Cerebellar cortex (tissue), 1 donor: ENCODE measurements at regions not wholly inside any gene's neighbourhood (a gene's known extent, or its start where the extent isn't known, plus 50 kb on each side); places are given as distances from the start of the nearest gene placed in this dataset.
"Not testable (repeated sequence)": the region's sequence is repeated elsewhere in the genome, so short reads cannot be mapped to it uniquely, and the experiment has no call there.

Source experiments
- DNase-seq: peaks from one replicate; pipeline ENCODE4 v3.0.0-alpha.2; 2015; ENCODE audit warnings: low spot score

GRCh38 chr5:10017786-10018185 is 231.9 kb downstream of the ATPSCKMT start:
- DNase-seq: no peak

- DNase-seq: not testable (repeated sequence)
Measured at GRCh38 chr5:10016559-10016958, 233.1 kb downstream of the ATPSCKMT start.

- DNase-seq: not testable (repeated sequence)
Measured at GRCh38 chr5:10015681-10016080, 234.0 kb downstream of the ATPSCKMT start.

- DNase-seq: no peak
Measured at GRCh38 chr5:10009802-10010201, 239.9 kb downstream of the ATPSCKMT start.

GRCh38 chr5:9987101-9987500 is 262.6 kb downstream of the ATPSCKMT start:
- no peak for DNase-seq

GRCh38 chr5:9977070-9977469 is 272.6 kb downstream of the ATPSCKMT start:
- no peak for DNase-seq

- no peak for DNase-seq
Measured at GRCh38 chr5:9976621-9977020, 273.1 kb downstream of the ATPSCKMT start.

GRCh38 chr5:9972059-9972458 is 277.6 kb downstream of the ATPSCKMT start:
- no peak for DNase-seq

GRCh38 chr5:9971301-9971700 is 278.4 kb downstream of the ATPSCKMT start:
- DNase-seq: no peak

- no peak for DNase-seq
Measured at GRCh38 chr5:9958914-9959313, 290.8 kb downstream of the ATPSCKMT start.

- no peak for DNase-seq
Measured at GRCh38 chr5:9957214-9957613, 292.5 kb downstream of the ATPSCKMT start.

- no peak for DNase-seq
Measured at GRCh38 chr5:9956725-9957124, 293.0 kb downstream of the ATPSCKMT start.

GRCh38 chr5:9955586-9955985 is 294.1 kb downstream of the ATPSCKMT start:
- DNase-seq: no peak

- no peak for DNase-seq
Measured at GRCh38 chr5:9954869-9955268, 294.8 kb downstream of the ATPSCKMT start.

GRCh38 chr5:9953691-9954090 is 296.0 kb downstream of the ATPSCKMT start:
- no peak for DNase-seq

GRCh38 chr5:9951865-9952516 is 297.7 kb downstream of the ATPSCKMT start:
- DNase-seq: no peak

GRCh38 chr5:9947944-9948343 is 301.7 kb downstream of the ATPSCKMT start:
- no peak for DNase-seq

GRCh38 chr5:9947225-9947714 is 302.4 kb downstream of the ATPSCKMT start:
- DNase-seq: peak; percentile 11

GRCh38 chr5:9932770-9933169 is 302.6 kb upstream of the TAS2R1 start:
- DNase-seq: no peak

GRCh38 chr5:9930156-9930555 is 300.0 kb upstream of the TAS2R1 start:
- DNase-seq: no peak

GRCh38 chr5:9928326-9928725 is 298.2 kb upstream of the TAS2R1 start:
- no peak for DNase-seq

- DNase-seq: no peak
Measured at GRCh38 chr5:9927521-9927997, 297.4 kb upstream of the TAS2R1 start.

- no peak for DNase-seq
Measured at GRCh38 chr5:9927106-9927505, 297.0 kb upstream of the TAS2R1 start.

- no peak for DNase-seq
Measured at GRCh38 chr5:9924614-9925013, 294.5 kb upstream of the TAS2R1 start.
